ES-I3 (cell line): ENCODE measurements at regions not wholly inside any gene's neighbourhood (a gene's known extent, or its start where the extent isn't known, plus 50 kb on each side); places are given as distances from the start of the nearest gene placed in this dataset.
"Not testable (repeated sequence)": the region's sequence is repeated elsewhere in the genome, so short reads cannot be mapped to it uniquely, and the experiment has no call there.

Experiments used
- H3K36me3 ChIP-seq: 2 replicates; pipeline ENCODE4 v1.6.1; 2013; ENCODE audit warnings: mild to moderate bottlenecking, low read length, control low read depth, moderate library complexity; ENCODE audit not compliant: insufficient read depth
- H3K4me1 ChIP-seq: 2 replicates; pipeline ENCODE4 v1.6.1; 2013; ENCODE audit warnings: mild to moderate bottlenecking, control low read depth, low read length; ENCODE audit not compliant: insufficient read depth
- H3K9ac ChIP-seq: 2 replicates; pipeline ENCODE4 v1.6.1; 2013; ENCODE audit warnings: low read depth, mild to moderate bottlenecking, low read length, moderate library complexity
- H3K9me3 ChIP-seq: 2 replicates; pipeline ENCODE4 v1.6.1; 2013; ENCODE audit warnings: mild to moderate bottlenecking, low read length, moderate library complexity; ENCODE audit not compliant: control insufficient read depth, insufficient read depth

DNA sequence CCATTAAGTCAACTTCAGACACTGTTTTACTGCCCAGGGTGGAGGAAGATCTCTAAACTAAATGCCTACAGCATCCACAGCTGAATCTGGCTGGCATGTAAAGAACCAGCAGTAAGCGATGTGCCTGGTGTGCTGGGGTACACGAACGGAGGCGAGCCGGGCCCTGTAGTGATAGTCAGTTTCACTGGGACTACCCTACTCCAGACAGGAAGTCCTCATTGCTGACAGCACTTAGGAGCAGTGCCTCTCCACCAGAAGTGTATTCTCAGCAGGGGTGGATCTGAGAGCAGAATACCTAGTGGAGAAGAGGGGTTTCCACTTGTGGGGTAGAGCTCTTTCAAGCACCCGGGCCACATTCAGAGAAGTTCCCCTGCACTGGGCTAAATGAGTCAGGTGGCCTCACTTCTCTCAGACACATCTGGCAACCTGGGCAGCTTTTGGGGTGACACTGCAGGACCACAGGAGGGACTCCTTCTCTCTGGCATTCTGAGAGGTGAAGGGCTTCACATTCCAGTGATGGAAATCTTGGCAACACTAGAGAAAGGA, 290.3 kb upstream of the PLGLB1 start:
- H3K9me3 ChIP-seq, H3K36me3 ChIP-seq, H3K9ac ChIP-seq, H3K4me1 ChIP-seq: not testable (repeated sequence)

DNA sequence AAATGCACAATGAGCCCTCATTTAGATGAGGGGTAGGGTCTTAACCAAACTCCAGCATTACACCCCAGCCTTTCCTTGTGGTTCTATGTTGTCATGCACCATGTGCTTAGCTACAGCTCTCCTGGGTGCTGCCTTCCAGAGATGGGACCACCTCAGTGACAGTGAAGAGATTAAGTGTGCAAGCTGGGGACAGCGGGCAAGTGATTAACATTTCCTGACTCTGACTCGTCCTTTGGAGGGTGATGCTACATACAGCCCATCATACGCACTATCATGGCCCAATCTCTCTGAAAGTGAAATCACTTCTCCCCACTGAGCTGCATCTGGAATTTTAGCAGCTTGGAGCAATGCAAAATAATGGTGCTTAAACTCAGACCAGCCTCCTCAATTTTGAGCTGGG, 293.0 kb upstream of the PLGLB1 start:
- not testable (repeated sequence) for H3K36me3 ChIP-seq, H3K9me3 ChIP-seq, H3K9ac ChIP-seq, H3K4me1 ChIP-seq

DNA sequence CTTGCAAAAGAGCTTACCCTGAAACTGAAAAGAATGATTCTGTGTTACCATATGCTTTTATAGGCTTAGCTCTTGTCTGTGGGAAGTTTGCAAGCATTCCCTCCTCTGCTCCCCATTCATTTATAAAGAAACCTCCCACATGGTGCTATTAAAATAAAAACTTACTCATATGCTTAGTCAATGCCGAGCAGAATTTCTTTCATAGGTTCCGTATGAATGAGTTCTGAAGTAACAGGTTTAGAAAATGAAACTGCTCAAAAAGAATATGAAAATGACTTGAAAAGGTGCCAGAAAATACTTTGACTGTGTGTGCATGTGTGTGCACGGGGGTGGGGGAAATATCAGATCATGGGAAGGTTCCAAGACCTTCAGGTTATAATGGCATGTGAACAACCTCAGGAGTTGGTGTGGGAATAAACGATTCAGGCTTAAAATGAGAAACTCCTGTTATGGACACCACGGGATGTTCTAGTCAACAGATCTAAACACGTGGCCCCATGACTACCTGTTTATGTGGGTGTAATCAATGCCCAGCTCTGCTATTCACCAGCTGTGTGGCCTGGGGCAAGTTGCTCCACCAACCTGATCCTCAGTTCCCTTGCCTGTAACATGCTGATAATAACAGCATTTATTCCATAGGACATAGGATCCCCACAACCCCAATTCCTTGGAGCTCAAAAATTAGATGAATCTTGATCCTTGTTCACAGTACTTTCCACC, 293.7 kb upstream of the PLGLB1 start:
- H3K4me1 ChIP-seq, H3K36me3 ChIP-seq, H3K9me3 ChIP-seq, H3K9ac ChIP-seq: not testable (repeated sequence)

DNA sequence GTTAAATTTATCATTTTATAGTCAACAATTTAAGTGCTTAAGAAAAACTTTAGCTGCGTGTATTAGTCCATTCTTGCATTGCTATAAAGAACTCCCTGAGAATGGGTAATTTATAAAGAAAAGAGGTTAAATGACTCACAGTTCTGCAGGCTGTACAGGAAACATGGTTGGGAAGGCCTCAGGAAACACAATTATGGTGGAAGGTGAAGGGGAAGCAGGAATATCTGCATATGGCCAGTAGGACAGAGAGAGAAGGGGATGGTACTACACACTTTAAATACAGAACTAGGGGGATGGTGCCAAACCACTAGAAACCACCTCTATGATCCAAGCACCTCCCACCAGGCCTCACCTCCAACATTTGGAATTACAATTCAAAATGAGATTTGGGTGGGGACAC, 295.5 kb upstream of the PLGLB1 start:
- H3K36me3 ChIP-seq, H3K9me3 ChIP-seq, H3K9ac ChIP-seq, H3K4me1 ChIP-seq: not testable (repeated sequence)

DNA sequence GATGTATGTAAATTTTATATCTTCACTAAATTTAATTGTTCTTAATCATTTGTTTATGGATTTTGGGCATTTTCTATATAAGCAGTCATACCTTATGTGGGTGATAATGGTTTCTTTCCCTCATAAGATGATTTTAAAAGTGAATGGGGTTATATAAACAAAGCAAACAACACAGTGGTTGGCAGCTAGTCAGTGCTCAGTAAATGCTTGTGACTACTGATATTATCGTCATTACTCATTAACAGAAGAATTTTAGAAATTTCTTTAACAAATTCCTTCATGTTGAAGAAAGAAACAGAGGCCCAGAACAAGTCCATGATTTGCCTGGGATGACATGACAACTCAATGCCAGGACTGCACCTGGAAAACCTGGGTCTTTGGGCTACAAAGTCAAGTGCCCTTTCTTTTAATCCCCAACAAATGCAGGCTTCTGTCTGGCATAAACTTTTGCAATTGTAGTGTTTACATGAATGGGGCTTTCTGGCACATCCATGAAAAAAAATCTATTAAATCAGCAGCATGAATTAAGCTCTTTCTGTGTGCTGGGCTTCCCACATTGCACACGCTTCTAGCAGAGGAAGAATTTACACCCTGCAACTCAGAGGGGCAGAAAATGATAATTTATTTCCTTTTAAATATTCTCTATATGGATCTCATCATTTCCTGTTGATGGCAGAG, 297.3 kb upstream of the PLGLB1 start:
- not testable (repeated sequence) for H3K9ac ChIP-seq, H3K36me3 ChIP-seq, H3K4me1 ChIP-seq, H3K9me3 ChIP-seq

DNA sequence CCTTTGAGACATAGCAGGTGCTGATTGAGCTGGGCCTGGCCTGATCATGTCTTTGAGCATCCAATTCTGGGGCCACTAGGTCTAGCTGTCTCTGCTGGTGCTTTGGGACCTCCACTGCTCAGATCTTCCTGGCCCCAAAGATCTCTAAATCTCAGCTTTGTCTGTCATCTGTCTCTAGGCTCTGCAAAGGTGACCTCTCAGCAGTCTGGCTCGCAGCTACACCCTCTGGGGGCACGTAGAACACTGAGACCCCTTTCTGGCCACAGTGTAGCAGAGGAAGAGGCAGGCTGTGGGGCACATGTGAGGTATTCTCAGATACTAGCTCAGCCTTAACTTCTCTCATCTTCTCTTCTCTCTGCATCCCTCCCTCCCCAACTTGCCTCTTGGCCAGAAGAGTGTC, 298.1 kb upstream of the PLGLB1 start:
- H3K4me1 ChIP-seq, H3K9me3 ChIP-seq, H3K9ac ChIP-seq, H3K36me3 ChIP-seq: not testable (repeated sequence)

DNA sequence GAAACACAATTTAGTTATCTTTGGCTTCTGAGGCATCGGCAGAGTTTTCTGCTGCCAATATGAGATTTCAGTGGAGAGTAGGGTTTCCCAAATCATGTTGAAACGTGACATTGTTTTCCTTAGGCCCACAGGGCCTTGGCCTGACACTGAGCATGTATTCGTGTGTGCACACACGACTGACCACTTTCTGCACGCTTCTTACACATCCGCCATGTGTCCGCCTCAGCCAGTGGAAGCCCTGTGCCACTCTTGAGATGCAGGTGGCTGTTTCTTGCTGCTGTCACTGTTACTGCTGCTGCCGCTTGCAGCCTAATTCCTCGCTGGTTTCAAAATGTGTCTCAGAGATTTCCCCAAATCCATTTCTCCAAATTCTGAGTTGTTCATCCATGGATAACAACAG, 299.6 kb upstream of the PLGLB1 start:
- H3K4me1 ChIP-seq, H3K9ac ChIP-seq, H3K36me3 ChIP-seq, H3K9me3 ChIP-seq: not testable (repeated sequence)

DNA sequence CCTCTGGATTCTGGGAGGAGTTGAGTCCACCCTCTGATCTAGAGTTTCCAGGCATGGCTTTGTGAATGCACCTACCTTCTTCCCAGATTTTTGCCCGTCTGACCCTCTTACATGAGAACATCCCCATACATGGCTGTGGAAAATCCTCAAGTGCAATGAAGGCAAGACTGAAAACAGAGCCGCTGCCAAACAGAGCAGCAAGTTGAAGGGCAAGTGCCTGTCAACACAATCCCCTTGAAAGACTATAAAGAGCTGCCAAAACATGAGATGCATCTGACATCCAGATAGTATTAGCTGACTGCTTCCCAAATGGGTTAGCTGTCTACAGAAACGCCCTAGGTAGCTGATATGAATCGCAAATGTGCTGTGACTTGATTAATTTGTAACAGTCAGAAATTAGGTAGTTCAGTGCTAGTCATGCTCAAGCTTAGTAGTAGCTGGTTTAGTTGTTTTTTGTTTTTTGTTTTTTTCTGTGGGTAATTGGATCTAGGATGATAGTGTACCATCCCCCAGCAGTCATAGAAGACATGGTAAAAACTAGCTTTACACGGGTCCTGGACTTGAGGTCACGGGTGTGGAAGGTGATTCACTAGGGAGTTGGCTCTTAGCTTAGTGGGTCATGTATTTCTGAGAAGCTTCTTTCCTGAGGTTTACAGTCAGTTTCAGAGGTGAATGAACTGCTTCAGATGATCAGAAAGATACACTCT, 302.8 kb upstream of the PLGLB1 start:
- H3K9me3 ChIP-seq, H3K9ac ChIP-seq, H3K36me3 ChIP-seq, H3K4me1 ChIP-seq: not testable (repeated sequence)

DNA sequence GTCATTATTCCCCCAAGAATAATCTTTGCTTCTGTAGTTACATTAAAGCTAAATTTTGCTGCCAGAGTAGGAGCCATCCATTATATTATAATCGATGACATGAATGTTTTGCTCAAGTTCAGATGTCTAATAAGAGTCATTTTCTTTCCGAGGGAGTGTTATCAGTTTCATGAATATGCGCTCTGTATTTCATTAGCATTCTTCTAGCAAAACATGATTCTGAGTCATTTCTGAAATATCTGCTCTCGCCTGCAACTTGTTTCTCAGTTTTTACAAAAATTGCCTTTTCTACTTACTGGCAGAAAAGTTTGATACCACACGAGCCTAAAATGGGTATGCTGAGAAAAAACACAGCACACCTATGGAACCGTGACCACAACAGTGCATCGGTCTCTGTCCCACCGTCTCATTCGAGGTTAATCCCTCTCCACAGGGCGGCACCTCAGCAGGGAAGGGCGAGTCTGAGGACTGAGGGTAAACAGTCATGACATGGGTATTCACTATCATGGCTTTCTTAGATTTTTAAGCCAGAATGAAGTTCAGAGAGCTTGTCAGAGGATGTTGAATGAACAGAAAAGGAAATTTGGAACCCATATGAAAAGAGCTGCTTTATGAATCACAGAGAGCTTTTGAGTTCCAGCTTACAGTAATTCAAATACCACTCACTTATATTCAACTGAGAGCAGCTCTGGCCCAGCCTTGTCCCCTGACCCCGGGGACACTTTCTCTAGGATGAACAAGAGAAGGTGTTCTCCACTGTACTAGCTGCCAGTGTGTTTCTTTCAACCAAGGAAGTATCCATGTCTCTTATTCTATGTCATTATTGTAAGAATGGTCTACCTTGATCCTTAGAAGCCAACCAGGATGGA, 303.6 kb upstream of the PLGLB1 start:
- H3K36me3 ChIP-seq, H3K4me1 ChIP-seq, H3K9ac ChIP-seq: not testable (repeated sequence)

DNA sequence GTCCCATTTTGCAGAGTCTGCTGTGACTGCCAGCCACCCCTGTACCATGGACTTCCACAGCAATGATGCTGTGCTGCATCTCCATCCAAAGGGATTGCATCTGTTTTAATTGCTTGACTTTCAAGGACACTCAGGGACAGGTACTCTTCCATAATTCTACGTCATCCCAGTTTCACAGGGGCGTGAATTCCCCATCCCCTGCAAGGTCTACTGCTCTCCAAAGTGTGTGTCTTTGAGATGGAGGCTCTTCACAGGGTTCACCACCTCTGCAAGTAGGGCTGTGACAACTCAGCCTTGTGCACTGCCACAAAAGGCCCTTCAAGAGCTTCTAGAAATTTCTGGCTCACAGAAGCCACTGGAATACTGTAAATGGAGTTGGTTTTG, 304.3 kb upstream of the PLGLB1 start:
- not testable (repeated sequence) for H3K9me3 ChIP-seq, H3K9ac ChIP-seq, H3K4me1 ChIP-seq, H3K36me3 ChIP-seq

More for the DNA sequence above, 303.6 kb upstream of the PLGLB1 start:
- not testable (repeated sequence) for H3K9me3 ChIP-seq

DNA sequence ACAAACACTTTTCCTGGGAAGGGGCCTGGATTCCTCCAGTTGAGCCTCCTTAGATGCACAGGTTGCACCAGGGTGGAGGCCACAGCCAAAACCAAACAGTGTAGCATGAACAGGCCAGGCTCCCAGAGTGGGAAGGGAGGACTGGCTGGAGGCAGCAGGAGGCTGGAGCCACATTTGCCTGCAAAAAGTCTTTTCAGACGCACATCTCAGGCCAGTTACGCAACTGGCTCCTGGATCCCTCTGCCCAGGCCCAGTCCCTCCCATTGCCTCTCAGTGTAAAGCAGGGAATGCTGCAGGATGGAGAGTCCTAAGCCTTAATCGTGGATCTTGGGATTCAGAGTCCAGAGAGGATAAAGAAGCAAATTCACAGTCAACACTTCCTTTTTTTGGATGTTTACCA, 305.1 kb upstream of the PLGLB1 start:
- not testable (repeated sequence) for H3K9ac ChIP-seq, H3K4me1 ChIP-seq, H3K36me3 ChIP-seq, H3K9me3 ChIP-seq

DNA sequence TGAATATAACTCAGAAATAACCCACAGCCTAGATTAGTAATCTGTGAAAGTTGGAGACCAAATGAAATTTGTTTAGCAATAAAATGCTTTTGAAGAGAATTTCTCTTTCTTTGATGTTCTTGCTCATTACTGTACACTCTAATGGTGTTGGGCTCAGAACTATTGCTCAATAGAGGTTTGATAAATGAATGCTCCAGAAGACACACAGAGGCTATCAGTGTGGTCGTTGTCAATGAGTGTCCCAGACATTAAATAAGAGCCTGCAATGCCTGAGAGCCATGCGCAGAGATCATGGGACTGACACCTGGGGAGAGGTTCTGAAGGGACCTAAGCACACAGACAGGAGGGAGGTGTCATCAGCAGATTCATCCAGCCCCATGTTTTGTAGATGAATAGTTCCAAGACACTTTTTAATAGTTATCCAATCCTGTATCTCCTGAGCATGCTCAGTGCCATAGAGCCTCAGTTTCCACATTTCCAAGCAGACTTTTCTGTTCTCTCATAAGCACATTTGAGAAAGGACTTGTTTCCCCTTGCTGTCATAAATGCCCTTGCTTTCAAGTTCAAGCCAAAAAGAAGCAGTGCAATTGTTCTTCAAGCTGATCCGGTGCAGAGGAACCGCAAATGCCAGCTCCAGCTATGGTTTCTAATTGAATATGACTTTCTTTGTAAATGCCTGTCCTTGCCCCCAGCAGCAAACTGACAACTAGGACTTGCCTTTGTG, 306.2 kb upstream of the PLGLB1 start:
- not testable (repeated sequence) for H3K9ac ChIP-seq, H3K4me1 ChIP-seq, H3K36me3 ChIP-seq, H3K9me3 ChIP-seq

DNA sequence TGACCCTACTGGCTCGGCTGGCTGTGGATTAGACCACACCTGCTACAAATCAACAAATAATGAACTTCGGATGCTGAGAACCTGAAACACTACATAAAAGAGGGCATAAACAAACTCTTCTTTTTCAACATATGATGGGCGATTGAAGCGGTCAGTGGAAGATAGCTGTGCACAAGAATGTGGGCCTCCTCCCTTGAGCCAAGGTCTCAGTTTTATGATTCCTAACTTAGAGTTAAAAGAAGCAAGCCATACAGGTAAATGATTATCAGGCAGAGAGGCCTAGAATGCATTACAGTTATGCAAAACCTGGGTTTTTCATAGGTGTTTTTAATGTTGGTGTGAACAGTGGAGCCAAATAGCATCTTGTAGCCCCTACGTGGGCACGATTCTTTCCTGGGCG, 307.9 kb upstream of the PLGLB1 start:
- not testable (repeated sequence) for H3K36me3 ChIP-seq, H3K9ac ChIP-seq, H3K4me1 ChIP-seq, H3K9me3 ChIP-seq

DNA sequence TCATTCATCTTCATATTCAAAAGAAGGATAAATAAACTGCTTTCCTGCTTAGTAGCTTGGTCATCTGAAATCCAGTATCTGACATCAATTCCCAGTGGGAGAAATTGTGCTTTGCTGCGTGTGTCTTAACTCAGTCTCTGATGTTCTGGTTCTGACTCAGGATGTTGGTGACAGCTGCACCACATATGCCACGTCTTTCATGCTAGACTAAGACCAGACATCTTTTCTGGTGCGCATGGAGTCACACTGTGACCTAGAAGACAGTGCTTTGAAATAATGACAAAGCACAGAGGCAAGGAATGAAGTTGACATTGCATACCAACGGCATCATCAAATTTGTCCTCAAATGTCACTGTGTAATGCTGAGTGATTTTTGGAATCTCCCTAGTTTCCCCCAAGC, 308.8 kb upstream of the PLGLB1 start:
- not testable (repeated sequence) for H3K4me1 ChIP-seq, H3K9me3 ChIP-seq, H3K36me3 ChIP-seq, H3K9ac ChIP-seq
